IMR-90 (cell line): ENCODE measurements at regions not wholly inside any gene's neighbourhood (a gene's known extent, or its start where the extent isn't known, plus 50 kb on each side); places are given as distances from the start of the nearest gene placed in this dataset.

Experiments
- ATAC-seq: fragments of 200-7000 bp; cut with Tn5 transposase; 2 replicates; pipeline ENCODE4 v1.9.1; 2020; ENCODE audit warnings: low read depth, mild to moderate bottlenecking, moderate library complexity
- BruUV-seq: library from RNA; stranded (reverse); fragments of 400-500 nt; replicated peaks from 2 replicates; lab custom pipeline; 2021; lab: Mats Ljungman, UMichigan
- CTCF ChIA-PET: fragments of 300-600 bp; formaldehyde crosslinking; extraction: SDS; loops from one replicate; lab custom pipeline; 2021; ENCODE audit warnings: antibody characterized with exemption; lab: Yijun Ruan, JAX
- POLR2A ChIA-PET: fragments of 300-600 bp; sonication (Branson Sonifier 250); formaldehyde crosslinking; loops from one replicate; lab custom pipeline; 2022; ENCODE audit warnings: antibody characterized with exemption; ENCODE audit not compliant: unreplicated experiment; lab: Charles Lee
- DNase-seq: peaks from one replicate; pipeline ENCODE4 v3.0.0; 2013
- H2AFZ ChIP-seq: replicated peaks from 2 replicates; pipeline ENCODE3; 2013; ENCODE audit warnings: low read length, mild to moderate bottlenecking; ENCODE audit not compliant: poor library complexity
- H2AK5ac ChIP-seq: 2 replicates; pipeline ENCODE4 v1.6.1; 2013; ENCODE audit warnings: low read depth, low read length, inconsistent platforms
- H2AK9ac ChIP-seq: replicated peaks from 2 replicates; pipeline ENCODE3; 2013; ENCODE audit warnings: mild to moderate bottlenecking, low read depth, low read length, moderate library complexity; ENCODE audit not compliant: poor library complexity
- H2BK120ac ChIP-seq: 2 replicates; pipeline ENCODE4 v1.6.1; 2013; ENCODE audit warnings: low read depth, low read length, inconsistent platforms
- H2BK15ac ChIP-seq: 3 replicates; pipeline ENCODE4 v1.6.1; 2013; ENCODE audit warnings: low read depth, low read length, inconsistent platforms
- H2BK20ac ChIP-seq: 2 replicates; pipeline ENCODE4 v1.6.1; 2013; ENCODE audit warnings: low read depth, mild to moderate bottlenecking, inconsistent platforms, low read length, moderate library complexity
- H2BK5ac ChIP-seq: 2 replicates; pipeline ENCODE4 v1.6.1; 2013; ENCODE audit warnings: mild to moderate bottlenecking, low read depth, low read length, inconsistent platforms; ENCODE audit not compliant: poor library complexity, severe bottlenecking
- H3K14ac ChIP-seq: replicated peaks from 2 replicates; pipeline ENCODE4 v1.6.1; 2013; ENCODE audit warnings: low read depth, low read length, inconsistent platforms
- H3K18ac ChIP-seq: 2 replicates; pipeline ENCODE4 v1.6.1; 2013; ENCODE audit warnings: low read depth, low read length, control low read depth
- H3K23ac ChIP-seq: 2 replicates; pipeline ENCODE4 v1.6.1; 2013; ENCODE audit warnings: low read depth, low read length, inconsistent platforms
- H3K27ac ChIP-seq: 2 replicates; pipeline ENCODE4 v1.5.1; 2013; ENCODE audit warnings: mild to moderate bottlenecking, control low read depth, low read length; ENCODE audit not compliant: insufficient read depth
- H3K27me3 ChIP-seq: 2 replicates; pipeline ENCODE4 v1.6.1; 2013; ENCODE audit warnings: low read length; ENCODE audit not compliant: control insufficient read depth, insufficient read depth
- H3K36me3 ChIP-seq: 2 replicates; pipeline ENCODE4 v1.6.1; 2013; ENCODE audit warnings: low read length, mixed read lengths; ENCODE audit not compliant: control insufficient read depth, insufficient read depth
- H3K4ac ChIP-seq: 2 replicates; pipeline ENCODE4 v1.6.1; 2013; ENCODE audit warnings: low read depth, low read length, inconsistent platforms
- H3K4me1 ChIP-seq: 2 replicates; pipeline ENCODE4 v1.6.1; 2013; ENCODE audit warnings: low read length, mixed read lengths; ENCODE audit not compliant: control insufficient read depth, insufficient read depth
- H3K4me2 ChIP-seq: 2 replicates; pipeline ENCODE4 v1.6.1; 2013; ENCODE audit warnings: low read depth, mild to moderate bottlenecking, control low read depth, low read length, moderate library complexity
- H3K4me3 ChIP-seq: 2 replicates; pipeline ENCODE4 v1.5.1; 2013; ENCODE audit warnings: low read depth, mild to moderate bottlenecking, control low read depth, low read length, moderate library complexity; ENCODE audit not compliant: insufficient read depth
- H3K56ac ChIP-seq: 2 replicates; pipeline ENCODE4 v1.6.1; 2013; ENCODE audit warnings: low read length, inconsistent platforms; ENCODE audit not compliant: insufficient read depth; ENCODE audit errors: extremely low read depth
- H3K79me1 ChIP-seq, 2 experiments: 2 replicates each; pipeline ENCODE4 v1.6.1; 2013; ENCODE audit warnings: low read length in 2 of 2, inconsistent platforms in 1 of 2, low read depth in 1 of 2
- H3K9ac ChIP-seq: 2 replicates; pipeline ENCODE4 v1.6.1; 2013; ENCODE audit warnings: low read depth, low read length, control low read depth
- H3K9me1 ChIP-seq: 2 replicates; pipeline ENCODE4 v1.6.1; 2013; ENCODE audit warnings: low read length, inconsistent platforms; ENCODE audit not compliant: insufficient read depth
- H3K9me3 ChIP-seq: 2 replicates; pipeline ENCODE4 v1.6.1; 2013; ENCODE audit warnings: low read length; ENCODE audit not compliant: control insufficient read depth, insufficient read depth
- H4K20me1 ChIP-seq: 2 replicates; pipeline ENCODE4 v1.6.1; 2013; ENCODE audit warnings: low read length, inconsistent platforms; ENCODE audit not compliant: insufficient read depth
- H4K5ac ChIP-seq: 2 replicates; pipeline ENCODE4 v1.6.1; 2013; ENCODE audit warnings: mild to moderate bottlenecking, low read depth, low read length, control low read depth
- H4K8ac ChIP-seq, 2 experiments: 2 replicates each; pipeline ENCODE4 v1.6.1; 2013; ENCODE audit warnings: low read depth in 2 of 2, low read length in 2 of 2, control low read depth in 1 of 2, inconsistent platforms in 1 of 2
- H4K91ac ChIP-seq: 2 replicates; pipeline ENCODE4 v1.6.1; 2013; ENCODE audit warnings: low read depth, low read length, inconsistent platforms; ENCODE audit not compliant: insufficient read depth
- BHLHE40 ChIP-seq: fragments of 150-350 bp; IDR thresholded peaks from 2 replicates; pipeline ENCODE4 v1.6.1; 2016; ENCODE audit warnings: mild to moderate bottlenecking, low read depth, low read length
- CEBPB ChIP-seq: IDR thresholded peaks from 2 replicates; pipeline ENCODE4 v1.6.1; 2012; ENCODE audit warnings: low read depth, low read length, improper control_type of control experiment
- CHD1 ChIP-seq: IDR thresholded peaks from 2 replicates; pipeline ENCODE4 v1.6.1; 2012; ENCODE audit warnings: low read depth, low read length, improper control_type of control experiment
- FOS ChIP-seq: fragments of 150-350 bp; IDR thresholded peaks from 2 replicates; pipeline ENCODE4 v1.6.1; 2016; ENCODE audit warnings: low read depth, low read length
- MAFK ChIP-seq: IDR thresholded peaks from 2 replicates; pipeline ENCODE4 v1.6.1; 2012; ENCODE audit warnings: low read depth, low read length, improper control_type of control experiment
- MAZ ChIP-seq: IDR thresholded peaks from 2 replicates; pipeline ENCODE4 v1.6.1; 2012; ENCODE audit warnings: low read depth, mild to moderate bottlenecking, low read length, improper control_type of control experiment, moderate library complexity, borderline replicate concordance
- MXI1 ChIP-seq: IDR thresholded peaks from 2 replicates; pipeline ENCODE4 v1.6.1; 2012; ENCODE audit warnings: low read depth, mild to moderate bottlenecking, low read length, moderate library complexity, borderline replicate concordance
- NFE2L2 ChIP-seq: fragments of 150-350 bp; IDR thresholded peaks from 2 replicates; pipeline ENCODE4 v1.6.1; 2016; ENCODE audit warnings: low read depth, mild to moderate bottlenecking, low read length
- POLR2A ChIP-seq: IDR thresholded peaks from 2 replicates; pipeline ENCODE4 v1.6.1; 2012; ENCODE audit warnings: mild to moderate bottlenecking, low read depth, low read length
- RAD21 ChIP-seq: IDR thresholded peaks from 2 replicates; pipeline ENCODE4 v1.6.1; 2012; ENCODE audit warnings: low read length, improper control_type of control experiment
- RCOR1 ChIP-seq: IDR thresholded peaks from 2 replicates; pipeline ENCODE4 v1.6.1; 2012; ENCODE audit warnings: mild to moderate bottlenecking, low read length, improper control_type of control experiment; ENCODE audit not compliant: insufficient replicate concordance
- RFX5 ChIP-seq: IDR thresholded peaks from 2 replicates; pipeline ENCODE4 v1.8.0; 2012; ENCODE audit warnings: low read depth, mild to moderate bottlenecking, low read length, moderate library complexity
- SMC3 ChIP-seq: fragments of 150-350 bp; IDR thresholded peaks from 2 replicates; pipeline ENCODE4 v1.6.1; 2016; ENCODE audit warnings: low read depth, mild to moderate bottlenecking, antibody characterized with exemption, low read length, moderate library complexity
- WGBS, 2 experiments: methylation state at CpG; one replicate each; pipeline versions ENCODE4 v1.1.5 to v1.1.7; 2013; ENCODE audit warnings: missing lambda C conversion rate in 2 of 2; ENCODE audit not compliant: insufficient read length in 1 of 2; ENCODE audit errors: extremely low coverage in 2 of 2; 5-methylcytosine and 5-hydroxymethylcytosine counted together
- dilution Hi-C: fragments of 300-500 bp; cut with HindIII; formaldehyde crosslinking; loops from one replicate; pipeline ENCODE4 v1.14.3; 2018; ENCODE audit warnings: low sequenced_read_pairs; ENCODE audit not compliant: unreplicated experiment
- in situ Hi-C: fragments of 300-500 bp; cut with MboI; formaldehyde crosslinking; loops from 3 replicates; pipeline ENCODE4 v1.14.3; 2019; ENCODE audit warnings: low sequenced_read_pairs, inconsistent platforms, mixed read lengths
- intact Hi-C: fragments of 100-400 bp; cut with micrococcal nuclease; formaldehyde crosslinking; loops from 2 replicates; pipeline ENCODE4 v1.10.0; 2022
- TF ChIP-seq, protein P1 (sequence below): fragments of 150-350 bp; IDR thresholded peaks from 2 replicates; pipeline ENCODE4 v1.6.1; 2017; ENCODE audit warnings: mild to moderate bottlenecking, antibody characterized with exemption, low read length, low read depth
- TF ChIP-seq, protein P2 (sequence below): conservative IDR thresholded peaks from 2 replicates; pipeline ENCODE4 v1.5.1; 2012; ENCODE audit warnings: mild to moderate bottlenecking, low read depth, low read length, improper control_type of control experiment
- TF ChIP-seq, protein P3 (sequence below): fragments of 150-350 bp; IDR thresholded peaks from 2 replicates; pipeline ENCODE4 v1.6.1; 2016; ENCODE audit warnings: low read depth, mild to moderate bottlenecking, low read length, moderate library complexity, borderline replicate concordance

DNA sequence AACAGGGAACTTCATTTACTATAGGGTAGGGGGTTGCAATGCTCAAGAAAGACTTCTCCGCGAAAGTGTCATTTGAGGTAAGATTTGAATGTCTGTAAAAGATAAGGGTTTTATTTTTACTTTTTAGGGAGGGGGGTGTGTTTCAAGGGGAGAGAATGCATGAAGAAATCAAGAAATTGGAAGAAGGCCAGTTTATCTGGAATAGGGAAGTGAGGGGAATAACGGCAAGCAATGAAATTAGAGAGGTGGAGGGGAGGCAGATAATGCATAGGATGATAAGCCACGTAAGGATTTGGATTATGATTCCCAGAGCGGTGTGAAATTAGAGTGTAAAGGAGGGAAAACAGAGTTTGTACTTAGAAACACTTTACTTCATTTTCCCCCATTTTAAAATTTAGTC, 63.0 kb upstream of the MB21D2 start:
- no peak overlapping the region for H2AFZ ChIP-seq
- H4K5ac ChIP-seq: no peak overlapping the region
- TF ChIP-seq MAFK (no peak), CHD1 (no peak), BHLHE40 (no peak), RAD21 (no peak), SMC3 (no peak), RCOR1 (no peak), RFX5 (no peak), POLR2A (no peak), NFE2L2 (no peak), CEBPB (no peak), MXI1 (no peak), MAZ (no peak), FOS (no peak)
- TF ChIP-seq, protein P1, sequence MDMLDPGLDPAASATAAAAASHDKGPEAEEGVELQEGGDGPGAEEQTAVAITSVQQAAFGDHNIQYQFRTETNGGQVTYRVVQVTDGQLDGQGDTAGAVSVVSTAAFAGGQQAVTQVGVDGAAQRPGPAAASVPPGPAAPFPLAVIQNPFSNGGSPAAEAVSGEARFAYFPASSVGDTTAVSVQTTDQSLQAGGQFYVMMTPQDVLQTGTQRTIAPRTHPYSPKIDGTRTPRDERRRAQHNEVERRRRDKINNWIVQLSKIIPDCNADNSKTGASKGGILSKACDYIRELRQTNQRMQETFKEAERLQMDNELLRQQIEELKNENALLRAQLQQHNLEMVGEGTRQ: no peak
- TF ChIP-seq, protein P2, sequence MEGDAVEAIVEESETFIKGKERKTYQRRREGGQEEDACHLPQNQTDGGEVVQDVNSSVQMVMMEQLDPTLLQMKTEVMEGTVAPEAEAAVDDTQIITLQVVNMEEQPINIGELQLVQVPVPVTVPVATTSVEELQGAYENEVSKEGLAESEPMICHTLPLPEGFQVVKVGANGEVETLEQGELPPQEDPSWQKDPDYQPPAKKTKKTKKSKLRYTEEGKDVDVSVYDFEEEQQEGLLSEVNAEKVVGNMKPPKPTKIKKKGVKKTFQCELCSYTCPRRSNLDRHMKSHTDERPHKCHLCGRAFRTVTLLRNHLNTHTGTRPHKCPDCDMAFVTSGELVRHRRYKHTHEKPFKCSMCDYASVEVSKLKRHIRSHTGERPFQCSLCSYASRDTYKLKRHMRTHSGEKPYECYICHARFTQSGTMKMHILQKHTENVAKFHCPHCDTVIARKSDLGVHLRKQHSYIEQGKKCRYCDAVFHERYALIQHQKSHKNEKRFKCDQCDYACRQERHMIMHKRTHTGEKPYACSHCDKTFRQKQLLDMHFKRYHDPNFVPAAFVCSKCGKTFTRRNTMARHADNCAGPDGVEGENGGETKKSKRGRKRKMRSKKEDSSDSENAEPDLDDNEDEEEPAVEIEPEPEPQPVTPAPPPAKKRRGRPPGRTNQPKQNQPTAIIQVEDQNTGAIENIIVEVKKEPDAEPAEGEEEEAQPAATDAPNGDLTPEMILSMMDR: no peak
- TF ChIP-seq, protein P3, sequence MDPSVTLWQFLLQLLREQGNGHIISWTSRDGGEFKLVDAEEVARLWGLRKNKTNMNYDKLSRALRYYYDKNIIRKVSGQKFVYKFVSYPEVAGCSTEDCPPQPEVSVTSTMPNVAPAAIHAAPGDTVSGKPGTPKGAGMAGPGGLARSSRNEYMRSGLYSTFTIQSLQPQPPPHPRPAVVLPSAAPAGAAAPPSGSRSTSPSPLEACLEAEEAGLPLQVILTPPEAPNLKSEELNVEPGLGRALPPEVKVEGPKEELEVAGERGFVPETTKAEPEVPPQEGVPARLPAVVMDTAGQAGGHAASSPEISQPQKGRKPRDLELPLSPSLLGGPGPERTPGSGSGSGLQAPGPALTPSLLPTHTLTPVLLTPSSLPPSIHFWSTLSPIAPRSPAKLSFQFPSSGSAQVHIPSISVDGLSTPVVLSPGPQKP: no peak
- H4K8ac ChIP-seq: no peak overlapping the region
- H3K79me1 ChIP-seq: no peaks in the 10 kb centered on the region
- no peaks in the 10 kb centered on the region for H3K9me1 ChIP-seq
- H4K91ac ChIP-seq: no peak overlapping the region
- no peak overlapping the region for H3K4ac ChIP-seq
- intact Hi-C loops: no loop called here
- no peaks in the 10 kb centered on the region for H4K20me1 ChIP-seq
- no peak overlapping the region for H2BK15ac ChIP-seq
- H3K27me3 ChIP-seq: no peaks in the 10 kb centered on the region
- no peak overlapping the region for H2AK9ac ChIP-seq
- no TSS peak for BruUV-seq
- dilution Hi-C loops: no loop called here
- no peaks in the 10 kb centered on the region for H3K9me3 ChIP-seq
- no peak overlapping the region for H3K27ac ChIP-seq
- H3K36me3 ChIP-seq: no peaks in the 10 kb centered on the region
- CTCF ChIA-PET: no interaction called here
- H3K23ac ChIP-seq: no peak overlapping the region
- ATAC-seq: no peak
- H3K4me1 ChIP-seq: no peaks in the 10 kb centered on the region
- in situ Hi-C loops: no loop called here
- no peak overlapping the region for H2BK20ac ChIP-seq
- no peak overlapping the region for H3K9ac ChIP-seq
- H3K4me2 ChIP-seq: no peak overlapping the region
- no peak overlapping the region for H2AK5ac ChIP-seq
- no peak overlapping the region for H2BK5ac ChIP-seq
- H2BK120ac ChIP-seq: no peak overlapping the region
- POLR2A ChIA-PET: no interaction called here
- H3K56ac ChIP-seq: no peak overlapping the region
- H3K4me3 ChIP-seq: no peak overlapping the region
- H3K14ac ChIP-seq: no peak overlapping the region
- H3K18ac ChIP-seq: no peak overlapping the region
- DNase-seq: no peak
- 82% methylated on average over 3 of the region's 5 CpGs; no CpG with 5 or more reads in 1 of the 2 experiments for WGBS, 2 experiments
